Kidney epithelial cell (primary cell): ENCODE measurements at regions not wholly inside any gene's neighbourhood (a gene's known extent, or its start where the extent isn't known, plus 50 kb on each side); places are given as distances from the start of the nearest gene placed in this dataset.
A peak's percentile ranks its signal among the peaks of the same experiment; 100 is the strongest.
"Not testable (repeated sequence)": the region's sequence is repeated elsewhere in the genome, so short reads cannot be mapped to it uniquely, and the experiment has no call there.

Source experiments
- DNase-seq: peaks from one replicate; pipeline ENCODE4 v3.0.0-alpha.2; 2010; ENCODE audit warnings: low read depth
- H3K27me3 ChIP-seq: 2 replicates; pipeline ENCODE4 v1.6.0; 2011; ENCODE audit warnings: low read length; ENCODE audit not compliant: control insufficient read depth, insufficient read depth
- H3K36me3 ChIP-seq: 2 replicates; pipeline ENCODE4 v1.5.1; 2011; ENCODE audit warnings: low read length; ENCODE audit not compliant: control insufficient read depth, insufficient read depth
- H3K4me3 ChIP-seq: 2 replicates; pipeline ENCODE4 v1.5.1; 2011; ENCODE audit warnings: low read depth, mild to moderate bottlenecking, control low read depth, low read length

GRCh38 chr15:23225756-23226729, 89.4 kb upstream of the GOLGA6L1 start:
- not testable (repeated sequence) for H3K36me3 ChIP-seq

GRCh38 chr15:23209452-23209851, 72.8 kb upstream of the GOLGA6L1 start:
- H3K36me3 ChIP-seq, H3K27me3 ChIP-seq, H3K4me3 ChIP-seq: not testable (repeated sequence)
- DNase-seq = peak; percentile 9

More at GRCh38 chr15:23225756-23226729, 89.4 kb upstream of the GOLGA6L1 start:
- not testable (repeated sequence) for H3K27me3 ChIP-seq, DNase-seq
- peak overlapping the region; percentile 23 for H3K4me3 ChIP-seq

- DNase-seq, H3K27me3 ChIP-seq, H3K4me3 ChIP-seq, H3K36me3 ChIP-seq: not testable (repeated sequence)
These were observed 63.3 kb upstream of the GOLGA6L1 start for GRCh38 chr15:23199811-23200465.

- not testable (repeated sequence) for H3K4me3 ChIP-seq, H3K36me3 ChIP-seq, H3K27me3 ChIP-seq, DNase-seq
These were observed 61.8 kb upstream of the GOLGA6L1 start for GRCh38 chr15:23198375-23198774.

- not testable (repeated sequence) for H3K4me3 ChIP-seq, H3K36me3 ChIP-seq, H3K27me3 ChIP-seq, DNase-seq
These were observed 55.7 kb upstream of the GOLGA6L1 start for GRCh38 chr15:23192313-23192712.
